Panc1 (cell line): ENCODE measurements at regions not wholly inside any gene's neighbourhood (a gene's known extent, or its start where the extent isn't known, plus 50 kb on each side); places are given as distances from the start of the nearest gene placed in this dataset.

ENCODE experiments used
- TF ChIP-seq, protein P1 (sequence below): fragments of 450-650 bp; IDR thresholded peaks from 2 replicates; pipeline ENCODE4 v1.5.1; 2017; ENCODE audit warnings: mild to moderate bottlenecking
- TF ChIP-seq, protein P2 (sequence below), 2 experiments: IDR thresholded peaks; 2 replicates each; pipeline ENCODE4 v1.6.1; 2011 to 2012; ENCODE audit warnings: low read depth in 2 of 2, control low read depth in 1 of 2, low read length in 1 of 2, mild to moderate bottlenecking in 1 of 2, moderate library complexity in 1 of 2; ENCODE audit not compliant: insufficient read depth in 1 of 2

DNA sequence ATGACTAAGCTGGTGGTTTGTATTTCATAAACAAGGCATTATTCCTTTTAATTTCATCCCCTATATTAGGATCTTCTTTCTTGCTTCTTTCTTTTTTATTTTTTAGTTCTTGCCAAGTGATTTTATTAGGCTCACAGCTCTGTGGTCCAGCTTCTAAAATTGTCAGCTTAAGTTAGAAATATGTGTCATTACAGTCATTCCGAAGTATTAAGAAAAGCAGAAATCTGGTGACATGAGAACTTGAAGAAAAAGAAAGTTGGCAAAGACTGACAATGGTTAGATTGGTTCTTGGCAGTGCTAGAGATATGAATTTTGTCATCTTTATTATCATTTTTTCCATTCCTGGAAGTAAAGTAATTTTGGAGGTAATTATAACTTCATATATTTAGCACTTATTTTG, 166.5 kb upstream of the PRR16 start:
- TF ChIP-seq, protein P1, sequence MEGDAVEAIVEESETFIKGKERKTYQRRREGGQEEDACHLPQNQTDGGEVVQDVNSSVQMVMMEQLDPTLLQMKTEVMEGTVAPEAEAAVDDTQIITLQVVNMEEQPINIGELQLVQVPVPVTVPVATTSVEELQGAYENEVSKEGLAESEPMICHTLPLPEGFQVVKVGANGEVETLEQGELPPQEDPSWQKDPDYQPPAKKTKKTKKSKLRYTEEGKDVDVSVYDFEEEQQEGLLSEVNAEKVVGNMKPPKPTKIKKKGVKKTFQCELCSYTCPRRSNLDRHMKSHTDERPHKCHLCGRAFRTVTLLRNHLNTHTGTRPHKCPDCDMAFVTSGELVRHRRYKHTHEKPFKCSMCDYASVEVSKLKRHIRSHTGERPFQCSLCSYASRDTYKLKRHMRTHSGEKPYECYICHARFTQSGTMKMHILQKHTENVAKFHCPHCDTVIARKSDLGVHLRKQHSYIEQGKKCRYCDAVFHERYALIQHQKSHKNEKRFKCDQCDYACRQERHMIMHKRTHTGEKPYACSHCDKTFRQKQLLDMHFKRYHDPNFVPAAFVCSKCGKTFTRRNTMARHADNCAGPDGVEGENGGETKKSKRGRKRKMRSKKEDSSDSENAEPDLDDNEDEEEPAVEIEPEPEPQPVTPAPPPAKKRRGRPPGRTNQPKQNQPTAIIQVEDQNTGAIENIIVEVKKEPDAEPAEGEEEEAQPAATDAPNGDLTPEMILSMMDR, result no peak
- TF ChIP-seq, protein P2, sequence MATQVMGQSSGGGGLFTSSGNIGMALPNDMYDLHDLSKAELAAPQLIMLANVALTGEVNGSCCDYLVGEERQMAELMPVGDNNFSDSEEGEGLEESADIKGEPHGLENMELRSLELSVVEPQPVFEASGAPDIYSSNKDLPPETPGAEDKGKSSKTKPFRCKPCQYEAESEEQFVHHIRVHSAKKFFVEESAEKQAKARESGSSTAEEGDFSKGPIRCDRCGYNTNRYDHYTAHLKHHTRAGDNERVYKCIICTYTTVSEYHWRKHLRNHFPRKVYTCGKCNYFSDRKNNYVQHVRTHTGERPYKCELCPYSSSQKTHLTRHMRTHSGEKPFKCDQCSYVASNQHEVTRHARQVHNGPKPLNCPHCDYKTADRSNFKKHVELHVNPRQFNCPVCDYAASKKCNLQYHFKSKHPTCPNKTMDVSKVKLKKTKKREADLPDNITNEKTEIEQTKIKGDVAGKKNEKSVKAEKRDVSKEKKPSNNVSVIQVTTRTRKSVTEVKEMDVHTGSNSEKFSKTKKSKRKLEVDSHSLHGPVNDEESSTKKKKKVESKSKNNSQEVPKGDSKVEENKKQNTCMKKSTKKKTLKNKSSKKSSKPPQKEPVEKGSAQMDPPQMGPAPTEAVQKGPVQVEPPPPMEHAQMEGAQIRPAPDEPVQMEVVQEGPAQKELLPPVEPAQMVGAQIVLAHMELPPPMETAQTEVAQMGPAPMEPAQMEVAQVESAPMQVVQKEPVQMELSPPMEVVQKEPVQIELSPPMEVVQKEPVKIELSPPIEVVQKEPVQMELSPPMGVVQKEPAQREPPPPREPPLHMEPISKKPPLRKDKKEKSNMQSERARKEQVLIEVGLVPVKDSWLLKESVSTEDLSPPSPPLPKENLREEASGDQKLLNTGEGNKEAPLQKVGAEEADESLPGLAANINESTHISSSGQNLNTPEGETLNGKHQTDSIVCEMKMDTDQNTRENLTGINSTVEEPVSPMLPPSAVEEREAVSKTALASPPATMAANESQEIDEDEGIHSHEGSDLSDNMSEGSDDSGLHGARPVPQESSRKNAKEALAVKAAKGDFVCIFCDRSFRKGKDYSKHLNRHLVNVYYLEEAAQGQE (IDR thresholded peaks at IDR 0.05; ENCODE audit: insufficient read depth in 1 of 2, low read depth in 2 of 2, low read length in 1 of 2), result no peak
